DOHH2 (cell line): ENCODE measurements at regions not wholly inside any gene's neighbourhood (a gene's known extent, or its start where the extent isn't known, plus 50 kb on each side); places are given as distances from the start of the nearest gene placed in this dataset.

Experiments used
- H3F3A ChIP-seq: fragments of 200-600 bp; sonication (generic), shearing (Covaris generic); 2 replicates; pipeline ENCODE4 v1.6.0; 2016; ENCODE audit warnings: antibody characterized with exemption, mild to moderate bottlenecking; ENCODE audit not compliant: control insufficient read depth, insufficient read depth
- H3K27ac ChIP-seq: fragments of 200-600 bp; sonication (generic); 2 replicates; pipeline ENCODE4 v1.5.1; 2014; ENCODE audit warnings: low read depth, mild to moderate bottlenecking, low read length, moderate library complexity
- H3K27me3 ChIP-seq: fragments of 200-600 bp; sonication (generic); 2 replicates; pipeline ENCODE4 v1.6.1; 2014; ENCODE audit warnings: mild to moderate bottlenecking, low read length, mixed read lengths; ENCODE audit not compliant: control insufficient read depth
- H3K36me3 ChIP-seq: fragments of 200-600 bp; sonication (generic); 2 replicates; pipeline ENCODE4 v1.6.1; 2014; ENCODE audit warnings: mild to moderate bottlenecking, low read length, moderate library complexity, mixed read lengths; ENCODE audit not compliant: control insufficient read depth
- H3K4me1 ChIP-seq: fragments of 200-600 bp; sonication (generic); 2 replicates; pipeline ENCODE4 v1.6.1; 2014; ENCODE audit warnings: mild to moderate bottlenecking, low read length, mixed read lengths; ENCODE audit not compliant: control insufficient read depth
- H3K4me2 ChIP-seq: fragments of 200-600 bp; sonication (generic); 2 replicates; pipeline ENCODE4 v1.6.0; 2014; ENCODE audit warnings: mild to moderate bottlenecking, low read length, moderate library complexity
- H3K4me3 ChIP-seq: fragments of 200-600 bp; sonication (generic); 2 replicates; pipeline ENCODE4 v1.5.1; 2014; ENCODE audit warnings: mild to moderate bottlenecking, low read length, mixed read lengths
- H3K79me2 ChIP-seq: fragments of 200-600 bp; sonication (generic); 2 replicates; pipeline ENCODE4 v1.6.1; 2014; ENCODE audit warnings: mild to moderate bottlenecking, low read length, mixed read lengths; ENCODE audit not compliant: control insufficient read depth
- H3K9me2 ChIP-seq: fragments of 200-600 bp; sonication (generic); replicated peaks from 2 replicates; pipeline ENCODE4 v1.6.1; 2014; ENCODE audit warnings: mild to moderate bottlenecking, low read length, mixed read lengths; ENCODE audit not compliant: control insufficient read depth
- H3K9me3 ChIP-seq: fragments of 200-600 bp; sonication (generic); 2 replicates; pipeline ENCODE4 v1.6.1; 2014; ENCODE audit warnings: antibody characterized with exemption, low read length, mixed read lengths; ENCODE audit not compliant: control insufficient read depth, insufficient read depth
- H4K20me1 ChIP-seq: fragments of 200-600 bp; sonication (generic); 2 replicates; pipeline ENCODE4 v1.6.0; 2014; ENCODE audit warnings: low read depth, mild to moderate bottlenecking, antibody characterized with exemption, low read length, moderate library complexity; ENCODE audit not compliant: control insufficient read depth, insufficient read depth
- EZH2phosphoT487 ChIP-seq: fragments of 200-600 bp; sonication (generic); IDR thresholded peaks from 2 replicates; pipeline ENCODE4 v1.6.1; 2017; ENCODE audit warnings: borderline replicate concordance, mild to moderate bottlenecking, antibody characterized with exemption, low read length, moderate library complexity, mixed read lengths
- TF ChIP-seq, protein P1 (sequence below): fragments of 200-600 bp; sonication (generic); IDR thresholded peaks from one replicate; pipeline ENCODE4 v1.5.1; 2014; ENCODE audit warnings: antibody characterized with exemption, mild to moderate bottlenecking, low read depth, low read length; ENCODE audit not compliant: poor library complexity, severe bottlenecking

DNA sequence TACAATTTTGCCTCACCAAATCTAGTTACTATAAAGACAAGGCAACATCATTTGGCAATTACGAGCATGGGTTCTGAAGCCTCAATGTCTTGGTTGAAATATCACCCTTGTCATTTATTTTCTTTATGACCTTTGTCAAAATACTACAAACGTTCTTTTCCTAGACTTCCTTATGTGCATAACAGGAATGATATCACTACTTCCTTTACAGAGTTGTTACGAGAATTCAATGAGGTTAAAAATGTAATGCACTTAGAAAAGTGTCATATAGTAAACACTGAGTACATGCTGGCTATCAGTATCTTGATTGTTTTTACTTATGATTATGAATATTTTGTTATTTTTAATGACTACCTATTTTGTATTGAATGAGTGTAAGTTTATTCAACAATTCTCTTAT, 640.9 kb upstream of the CCNG1 start:
- no peaks in the 10 kb centered on the region for H4K20me1 ChIP-seq
- H3K9me3 ChIP-seq = no peaks in the 10 kb centered on the region
- TF ChIP-seq, protein P1, sequence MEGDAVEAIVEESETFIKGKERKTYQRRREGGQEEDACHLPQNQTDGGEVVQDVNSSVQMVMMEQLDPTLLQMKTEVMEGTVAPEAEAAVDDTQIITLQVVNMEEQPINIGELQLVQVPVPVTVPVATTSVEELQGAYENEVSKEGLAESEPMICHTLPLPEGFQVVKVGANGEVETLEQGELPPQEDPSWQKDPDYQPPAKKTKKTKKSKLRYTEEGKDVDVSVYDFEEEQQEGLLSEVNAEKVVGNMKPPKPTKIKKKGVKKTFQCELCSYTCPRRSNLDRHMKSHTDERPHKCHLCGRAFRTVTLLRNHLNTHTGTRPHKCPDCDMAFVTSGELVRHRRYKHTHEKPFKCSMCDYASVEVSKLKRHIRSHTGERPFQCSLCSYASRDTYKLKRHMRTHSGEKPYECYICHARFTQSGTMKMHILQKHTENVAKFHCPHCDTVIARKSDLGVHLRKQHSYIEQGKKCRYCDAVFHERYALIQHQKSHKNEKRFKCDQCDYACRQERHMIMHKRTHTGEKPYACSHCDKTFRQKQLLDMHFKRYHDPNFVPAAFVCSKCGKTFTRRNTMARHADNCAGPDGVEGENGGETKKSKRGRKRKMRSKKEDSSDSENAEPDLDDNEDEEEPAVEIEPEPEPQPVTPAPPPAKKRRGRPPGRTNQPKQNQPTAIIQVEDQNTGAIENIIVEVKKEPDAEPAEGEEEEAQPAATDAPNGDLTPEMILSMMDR = no peak
- TF ChIP-seq EZH2phosphoT487 = no peak
- no peaks in the 10 kb centered on the region for H3K9me2 ChIP-seq
- H3K4me2 ChIP-seq = no peak overlapping the region
- H3K4me3 ChIP-seq = no peak overlapping the region
- no peak overlapping the region for H3K27ac ChIP-seq
- no peaks in the 10 kb centered on the region for H3K27me3 ChIP-seq
- no peaks in the 10 kb centered on the region for H3K36me3 ChIP-seq
- no peaks in the 10 kb centered on the region for H3K4me1 ChIP-seq
- no peaks in the 10 kb centered on the region for H3K79me2 ChIP-seq
- no peaks in the 10 kb centered on the region for H3F3A ChIP-seq

DNA sequence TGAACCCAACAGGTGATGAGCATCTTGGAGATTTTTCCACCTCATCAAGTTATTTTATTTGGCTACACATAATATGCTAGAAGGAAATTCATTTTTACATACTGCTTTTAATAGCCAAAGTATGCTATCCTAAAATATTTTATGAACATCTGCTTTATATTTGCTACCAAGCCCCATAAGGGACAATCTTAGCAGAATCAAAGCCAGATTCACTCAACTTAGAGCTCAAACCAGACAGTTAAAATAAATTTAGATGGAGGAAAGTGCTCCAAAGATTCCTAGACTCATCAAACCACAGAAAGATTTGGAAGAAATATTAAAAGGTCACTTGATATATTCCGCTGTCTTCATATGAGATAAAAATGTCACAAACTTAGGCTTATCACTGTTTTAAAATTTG, 637.1 kb upstream of the CCNG1 start:
- no peaks in the 10 kb centered on the region for H3K9me3 ChIP-seq
- H3K4me3 ChIP-seq = no peak overlapping the region
- no peaks in the 10 kb centered on the region for H3K79me2 ChIP-seq
- TF ChIP-seq, protein P1 = no peak
- no peaks in the 10 kb centered on the region for H3K36me3 ChIP-seq
- H3K4me2 ChIP-seq = no peak overlapping the region
- H3F3A ChIP-seq = no peaks in the 10 kb centered on the region
- H4K20me1 ChIP-seq = no peaks in the 10 kb centered on the region
- no peaks in the 10 kb centered on the region for H3K9me2 ChIP-seq
- H3K27ac ChIP-seq = no peak overlapping the region
- H3K27me3 ChIP-seq = no peaks in the 10 kb centered on the region
- no peaks in the 10 kb centered on the region for H3K4me1 ChIP-seq

DNA sequence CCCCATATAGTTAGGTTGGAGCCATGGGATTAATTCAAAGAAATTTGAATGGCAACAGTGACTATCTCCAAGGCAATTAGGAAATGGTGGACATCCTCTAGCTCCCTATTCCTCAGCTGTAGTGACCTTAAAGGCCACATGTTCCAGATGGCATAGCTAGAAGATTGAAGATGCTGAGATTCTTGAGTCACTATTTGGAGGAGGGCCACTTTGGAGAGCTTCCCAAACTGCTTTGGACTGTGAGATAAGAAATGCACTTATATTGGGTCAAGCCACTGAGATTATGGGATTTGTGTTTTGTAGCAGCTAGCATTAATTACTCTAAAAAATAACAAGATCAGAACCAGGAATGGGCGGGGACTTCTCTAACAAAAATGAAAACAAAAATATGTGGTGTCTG, 636.2 kb upstream of the CCNG1 start:
- H3K27ac ChIP-seq = no peak overlapping the region
- TF ChIP-seq EZH2phosphoT487 = no peak
- TF ChIP-seq, protein P1 = no peak
- no peak overlapping the region for H3K4me2 ChIP-seq
- H3K9me3 ChIP-seq = no peaks in the 10 kb centered on the region
- no peaks in the 10 kb centered on the region for H3K9me2 ChIP-seq
- no peaks in the 10 kb centered on the region for H4K20me1 ChIP-seq
- no peaks in the 10 kb centered on the region for H3K79me2 ChIP-seq
- H3K4me3 ChIP-seq = no peak overlapping the region
- no peaks in the 10 kb centered on the region for H3F3A ChIP-seq
- no peaks in the 10 kb centered on the region for H3K36me3 ChIP-seq
- H3K4me1 ChIP-seq = no peaks in the 10 kb centered on the region
- no peaks in the 10 kb centered on the region for H3K27me3 ChIP-seq

DNA sequence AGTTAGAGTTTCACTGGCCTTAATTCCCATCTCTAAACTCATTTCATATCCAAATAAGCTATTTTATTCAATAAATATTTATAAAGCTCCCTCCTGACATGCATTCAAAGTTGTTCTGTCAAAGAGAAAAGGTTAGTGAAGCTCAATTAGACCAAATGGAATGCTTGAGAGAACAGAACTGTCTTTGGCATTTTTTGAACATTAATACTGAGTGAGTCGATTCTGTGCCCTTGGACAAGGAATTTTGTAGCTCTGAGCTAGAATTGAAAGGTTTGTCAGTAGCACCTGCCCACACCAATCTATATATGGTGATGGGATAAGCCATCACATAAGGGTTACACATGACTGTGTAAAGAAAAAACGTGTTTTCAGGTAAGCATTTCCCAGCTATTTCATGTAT, 631.2 kb upstream of the CCNG1 start:
- no peaks in the 10 kb centered on the region for H3K27me3 ChIP-seq
- no peak for TF ChIP-seq EZH2phosphoT487
- TF ChIP-seq, protein P1 = no peak
- H3K36me3 ChIP-seq = no peaks in the 10 kb centered on the region
- no peak overlapping the region for H3K4me2 ChIP-seq
- H3K9me2 ChIP-seq = no peaks in the 10 kb centered on the region
- no peak overlapping the region for H3K27ac ChIP-seq
- H3F3A ChIP-seq = no peaks in the 10 kb centered on the region
- H3K4me1 ChIP-seq = no peaks in the 10 kb centered on the region
- no peaks in the 10 kb centered on the region for H4K20me1 ChIP-seq
- H3K79me2 ChIP-seq = no peaks in the 10 kb centered on the region
- no peak overlapping the region for H3K4me3 ChIP-seq
- H3K9me3 ChIP-seq = no peaks in the 10 kb centered on the region
